Colon (tissue), 2 donors: ENCODE measurements at regions not wholly inside any gene's neighbourhood (a gene's known extent, or its start where the extent isn't known, plus 50 kb on each side); places are given as distances from the start of the nearest gene placed in this dataset.
"Not testable (repeated sequence)": the region's sequence is repeated elsewhere in the genome, so short reads cannot be mapped to it uniquely, and the experiment has no call there.

Experiments
- FAIRE-seq: peaks from 2 replicates; lab custom pipeline; 2012; peaks lifted over from hg19 to GRCh38; lab: Jason Lieb, UNC
- donor health status: control.
- donor health status: control.

DNA sequence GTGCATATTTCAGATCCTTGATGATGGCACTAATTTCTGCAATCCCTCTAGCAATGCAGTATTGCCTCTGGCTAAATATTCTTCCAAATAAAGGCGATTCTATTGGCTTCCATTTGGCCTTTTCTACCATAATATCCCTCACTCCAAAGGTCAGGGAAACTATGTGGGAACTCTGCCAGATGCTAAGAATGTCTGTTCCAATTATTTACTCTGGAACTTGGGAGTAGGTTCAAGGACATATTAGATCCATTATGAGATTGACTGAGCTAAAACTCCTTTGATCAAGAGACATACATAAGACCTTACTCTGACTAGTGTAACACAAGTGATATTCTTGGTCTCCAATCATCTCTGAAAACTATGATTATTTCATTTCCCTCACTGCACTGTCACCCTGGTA, 674.5 kb upstream of the NECTIN3 start:
- no peak for FAIRE-seq

DNA sequence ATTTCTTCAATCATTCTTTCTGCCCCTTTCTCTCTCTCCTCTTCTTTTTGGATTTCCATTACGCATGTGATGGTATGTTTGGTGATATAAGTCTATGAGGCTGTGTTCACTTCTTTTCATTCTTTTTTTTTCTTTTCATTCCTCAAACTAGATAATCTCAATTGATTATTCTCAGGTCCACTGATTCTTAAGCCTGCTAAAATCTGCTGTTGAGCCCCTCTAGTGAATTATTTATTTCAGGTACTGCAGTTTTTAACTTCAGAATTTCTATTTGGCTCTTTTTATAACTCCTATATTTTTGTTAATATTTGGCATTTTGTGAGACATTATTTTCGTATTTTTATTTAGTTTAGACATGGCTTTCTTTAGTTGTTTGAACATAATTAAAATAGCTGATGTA, 671.3 kb upstream of the NECTIN3 start:
- FAIRE-seq, result no peak

DNA sequence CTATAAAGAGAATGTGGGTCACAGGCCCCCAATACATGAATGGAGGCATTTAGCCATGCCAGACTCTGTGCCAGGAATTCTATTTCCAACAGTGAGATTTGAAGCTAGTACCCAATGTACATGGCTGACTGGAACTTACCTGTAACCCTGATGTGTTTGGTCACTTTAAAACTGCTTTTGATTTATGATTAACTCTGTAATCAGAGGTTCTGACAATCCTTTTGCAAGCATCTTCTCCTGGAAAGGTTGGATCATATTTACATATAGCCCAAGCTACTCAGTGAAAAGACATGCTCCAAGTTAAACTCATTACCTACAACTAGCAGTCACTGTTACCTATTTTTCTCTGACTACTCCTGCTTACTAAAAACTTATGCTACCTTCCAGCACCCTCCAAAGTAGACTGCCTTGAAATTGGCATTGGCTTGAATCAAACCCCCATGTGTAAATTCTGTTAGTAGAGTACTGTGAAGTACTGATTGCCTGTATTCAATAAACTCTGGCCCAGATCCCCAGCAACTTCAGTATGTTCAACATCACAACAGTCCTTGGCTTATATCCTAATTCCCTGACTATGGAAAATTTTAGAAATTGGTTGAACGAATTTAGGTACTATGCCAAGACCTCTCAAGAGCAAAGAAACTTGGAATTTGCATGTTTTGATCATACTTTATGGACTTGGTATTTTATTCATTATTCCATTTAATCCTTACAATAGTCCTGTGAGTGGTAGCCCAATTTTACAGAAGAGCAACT, 665.6 kb upstream of the NECTIN3 start:
- no peak for FAIRE-seq

- FAIRE-seq, result no peak
Observed at GRCh38 chr3:110413266-110413665, 658.4 kb upstream of the NECTIN3 start.

GRCh38 chr3:110413807-110414748, 657.5 kb upstream of the NECTIN3 start:
- FAIRE-seq, result no peak

DNA sequence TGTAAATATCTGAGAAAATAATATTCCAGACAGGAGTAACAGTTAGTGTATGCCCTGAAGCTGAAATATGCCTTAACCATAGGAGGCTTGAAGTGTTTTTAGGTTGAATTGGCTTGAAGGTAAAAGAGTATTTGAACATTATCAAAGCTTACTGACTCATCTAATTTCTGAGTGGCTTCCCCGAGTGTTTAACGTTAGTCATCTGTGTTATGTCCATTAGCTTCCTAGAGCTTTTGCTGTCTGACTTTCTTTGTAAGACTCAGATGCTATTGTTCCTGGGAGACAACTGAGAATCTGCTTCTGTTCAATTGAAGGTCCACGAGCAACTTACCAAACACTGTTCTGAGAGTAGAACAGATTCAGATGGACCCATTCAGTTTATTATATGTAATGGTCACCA, 656.8 kb upstream of the NECTIN3 start:
- FAIRE-seq, result no peak

DNA sequence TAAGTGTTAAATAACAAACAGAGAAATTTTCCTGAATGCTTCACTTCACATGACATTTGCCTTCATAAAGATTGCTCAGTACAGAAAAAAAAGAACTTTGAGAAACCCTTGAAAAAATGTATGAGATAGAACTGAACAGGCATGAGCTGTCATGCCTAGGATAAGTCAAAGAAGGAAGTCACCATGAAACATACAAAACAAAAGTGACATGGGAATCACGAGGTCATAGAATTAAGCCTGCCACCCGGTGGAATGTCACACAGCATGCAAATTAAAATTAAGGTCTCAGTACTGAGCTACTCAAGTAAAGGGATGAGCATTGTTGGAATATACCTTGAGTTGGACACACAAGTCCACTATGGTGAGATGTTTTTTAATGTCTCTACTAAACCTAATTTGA, 652.5 kb upstream of the NECTIN3 start:
- FAIRE-seq, result no peak

- FAIRE-seq, result no peak
Observed at GRCh38 chr3:110419601-110420000, 652.0 kb upstream of the NECTIN3 start.

- no peak for FAIRE-seq
Observed at GRCh38 chr3:110420158-110420641, 651.4 kb upstream of the NECTIN3 start.

DNA sequence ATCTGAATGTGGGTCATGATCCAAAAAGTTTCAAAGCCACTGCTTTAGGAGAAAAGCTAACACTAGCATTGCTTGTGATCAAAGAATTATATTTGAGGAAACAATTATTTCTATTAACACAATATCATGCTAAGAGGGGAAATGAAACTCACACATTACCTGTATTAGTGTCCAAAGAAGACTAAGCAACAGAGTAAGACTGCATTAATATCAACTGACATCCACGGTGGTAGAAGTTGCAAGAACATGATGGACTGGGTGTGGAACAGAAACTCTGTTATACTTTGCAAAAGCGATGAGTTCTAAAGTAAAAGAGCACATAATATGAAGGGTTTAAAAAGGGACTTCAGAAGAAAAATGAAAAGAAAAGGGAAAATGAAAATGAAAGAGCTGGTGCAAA, 648.3 kb upstream of the NECTIN3 start:
- FAIRE-seq, result no peak

GRCh38 chr3:110430146-110430545, 641.5 kb upstream of the NECTIN3 start:
- no peak for FAIRE-seq

DNA sequence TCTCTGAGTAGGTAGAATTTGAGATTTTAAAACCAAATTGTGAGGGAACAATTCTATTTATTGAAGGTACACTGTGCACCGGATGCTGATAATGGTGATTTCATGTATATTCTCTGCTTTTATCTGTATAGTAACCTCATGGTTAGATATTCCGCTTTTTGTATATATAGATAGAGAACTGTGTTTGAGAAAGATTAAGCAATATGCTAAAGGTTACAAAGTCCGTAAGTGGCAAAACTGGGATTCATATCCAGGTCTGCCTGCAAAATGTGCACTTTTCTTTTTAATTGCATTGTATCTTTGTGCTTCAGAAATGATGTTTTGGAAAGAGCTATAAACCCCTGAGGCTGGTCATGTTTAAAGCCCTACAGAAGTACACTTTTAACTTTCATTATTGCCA, 635.4 kb upstream of the NECTIN3 start:
- FAIRE-seq, result no peak

DNA sequence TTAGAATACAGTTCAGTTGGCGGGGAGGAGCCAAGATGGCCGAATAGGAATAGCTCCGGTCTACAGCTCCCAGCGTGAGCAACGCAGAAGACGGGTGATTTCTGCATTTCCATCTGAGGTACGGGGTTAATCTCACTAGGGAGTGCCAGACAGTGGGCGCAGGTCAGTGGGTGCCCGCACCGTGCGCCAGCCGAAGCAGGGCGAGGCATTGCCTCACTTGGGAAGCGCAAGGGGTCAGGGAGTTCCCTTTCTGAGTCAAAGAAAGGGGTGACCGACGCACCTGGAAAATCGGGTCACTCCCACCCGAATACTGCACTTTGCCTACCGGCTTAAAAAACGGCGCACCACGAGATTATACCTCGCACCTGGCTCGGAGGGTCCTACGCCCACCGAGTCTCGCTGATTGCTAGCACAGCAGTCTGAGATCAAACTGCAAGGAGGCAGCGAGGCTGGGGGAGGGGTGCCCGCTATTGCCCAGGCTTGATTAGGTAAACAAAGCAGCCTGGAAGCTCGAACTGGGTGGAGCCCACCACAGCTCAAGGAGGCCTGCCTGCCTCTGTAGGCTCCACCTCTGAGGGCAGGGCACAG, 631.5 kb upstream of the NECTIN3 start:
- not testable (repeated sequence) for FAIRE-seq

GRCh38 chr3:110454066-110454465, 617.5 kb upstream of the NECTIN3 start:
- no peak for FAIRE-seq

GRCh38 chr3:110456001-110456400, 615.6 kb upstream of the NECTIN3 start:
- no peak for FAIRE-seq

DNA sequence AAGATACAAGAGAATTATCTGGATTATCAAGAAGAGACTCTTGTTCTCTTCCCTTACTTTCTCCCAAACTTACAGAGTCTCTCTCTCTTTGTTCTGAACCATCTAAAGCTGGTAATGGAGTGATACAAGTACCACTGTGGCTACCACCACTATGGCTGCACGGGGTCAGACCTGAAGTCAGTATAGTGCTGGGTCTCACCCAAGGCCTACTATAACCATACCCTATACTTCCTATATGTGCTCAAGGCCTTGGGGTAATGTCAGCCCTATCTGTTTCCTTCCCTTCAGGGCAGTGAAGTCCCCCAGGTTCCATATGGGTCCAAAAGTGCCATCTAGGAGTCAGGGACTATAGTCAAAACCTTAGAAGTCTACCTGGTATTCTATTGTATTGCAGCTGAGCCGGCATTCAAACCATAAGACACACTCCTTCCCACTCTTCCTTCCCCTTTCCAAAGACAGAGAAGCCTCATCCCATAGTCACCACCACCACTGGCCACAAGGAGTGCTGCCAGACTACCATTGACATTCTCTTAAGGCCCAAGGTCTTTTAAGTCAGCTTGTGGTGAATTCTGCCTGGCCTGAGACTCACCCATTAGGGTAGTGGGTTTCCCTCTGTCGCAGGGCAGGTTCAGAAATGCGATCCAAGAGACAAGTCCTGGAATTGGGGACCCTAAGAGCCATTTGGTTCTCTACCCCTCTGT, 615.0 kb upstream of the NECTIN3 start:
- no peak for FAIRE-seq

DNA sequence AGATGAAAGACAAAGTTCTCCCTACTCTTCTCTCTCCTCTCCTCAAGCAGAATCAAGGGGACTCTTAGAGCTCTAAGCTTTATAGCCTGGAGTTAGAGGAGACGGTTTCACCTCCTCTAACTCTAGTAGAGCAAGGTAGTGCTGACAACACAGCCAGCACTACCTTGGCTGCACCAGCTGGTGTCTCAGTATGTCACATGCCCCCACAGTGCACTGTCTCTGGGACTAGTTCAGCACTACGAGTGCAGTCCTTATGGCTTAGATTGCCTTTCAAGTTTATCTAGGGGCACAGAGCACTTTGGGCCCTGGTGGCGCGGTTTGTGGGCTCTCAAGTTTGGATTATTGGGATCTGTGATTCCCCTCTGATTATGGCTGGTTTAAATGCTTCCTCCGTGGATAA, 614.1 kb upstream of the NECTIN3 start:
- no peak for FAIRE-seq

DNA sequence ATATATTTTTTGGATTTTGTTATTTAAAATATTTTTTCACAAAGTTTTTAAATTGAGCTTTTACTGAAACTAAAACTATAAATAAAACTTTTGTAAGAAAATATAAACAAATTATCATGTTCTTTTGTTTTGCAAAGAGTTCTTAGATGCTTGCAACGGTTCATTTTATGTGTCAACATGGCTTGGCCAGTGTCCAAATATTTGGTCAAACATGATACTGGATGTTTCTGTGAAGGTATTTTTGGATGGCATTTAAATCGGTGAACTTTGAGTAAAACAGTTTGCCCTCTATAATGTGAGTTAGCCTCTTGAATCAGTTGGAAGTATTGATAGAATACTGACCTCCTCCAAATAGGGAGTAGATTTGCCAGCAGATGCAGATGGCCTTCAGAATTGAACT, 612.6 kb upstream of the NECTIN3 start:
- no peak for FAIRE-seq

DNA sequence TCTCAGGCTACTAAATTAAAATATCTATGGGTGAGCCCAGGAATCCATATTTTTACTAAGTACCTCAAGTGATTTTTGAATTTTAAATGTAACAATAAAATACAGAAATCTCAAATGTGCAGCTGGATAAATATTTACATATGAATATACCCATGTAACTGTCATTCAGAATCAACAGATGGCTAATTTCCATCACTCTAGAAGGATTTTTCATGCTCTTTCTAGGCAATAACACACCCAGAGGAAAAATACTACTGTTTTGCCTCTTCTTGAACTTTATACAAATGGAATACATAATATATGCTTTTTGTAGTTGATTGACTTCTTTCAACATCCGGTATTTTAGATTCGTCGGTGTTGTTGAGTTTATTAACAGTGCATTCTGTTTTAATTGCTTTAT, 601.3 kb upstream of the NECTIN3 start:
- no peak for FAIRE-seq

- FAIRE-seq, result no peak
Observed at GRCh38 chr3:110473405-110473804, 598.2 kb upstream of the NECTIN3 start.

DNA sequence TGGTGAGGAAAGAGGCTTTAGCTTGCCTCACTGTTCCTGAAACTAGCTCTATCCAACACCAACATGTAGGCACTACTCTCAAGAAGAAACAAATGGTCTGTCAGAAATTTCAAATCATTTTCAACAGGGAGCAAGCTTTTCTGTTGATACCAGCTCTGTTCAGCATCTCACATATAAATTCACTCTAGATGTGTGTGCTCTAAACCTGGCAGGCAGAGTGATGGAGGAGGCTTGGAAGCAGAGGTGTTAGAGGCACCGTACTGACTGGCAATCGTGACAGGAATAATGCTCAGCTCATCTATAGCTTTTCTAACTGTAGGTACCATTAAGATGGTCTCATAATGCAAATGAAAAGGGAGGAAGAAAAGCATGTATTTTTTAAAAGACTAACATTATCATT, 597.2 kb upstream of the NECTIN3 start:
- no peak for FAIRE-seq

GRCh38 chr3:110478377-110479054, 593.1 kb upstream of the NECTIN3 start:
- FAIRE-seq, result no peak
